GM21515 (cell line): ENCODE measurements at regions not wholly inside any gene's neighbourhood (a gene's known extent, or its start where the extent isn't known, plus 50 kb on each side); places are given as distances from the start of the nearest gene placed in this dataset.

Source experiments
- ATAC-seq: cut with Tn5 transposase; IDR thresholded peaks from one replicate; pipeline ENCODE4 v1.9.1; 2021; ENCODE audit not compliant: unreplicated experiment

DNA sequence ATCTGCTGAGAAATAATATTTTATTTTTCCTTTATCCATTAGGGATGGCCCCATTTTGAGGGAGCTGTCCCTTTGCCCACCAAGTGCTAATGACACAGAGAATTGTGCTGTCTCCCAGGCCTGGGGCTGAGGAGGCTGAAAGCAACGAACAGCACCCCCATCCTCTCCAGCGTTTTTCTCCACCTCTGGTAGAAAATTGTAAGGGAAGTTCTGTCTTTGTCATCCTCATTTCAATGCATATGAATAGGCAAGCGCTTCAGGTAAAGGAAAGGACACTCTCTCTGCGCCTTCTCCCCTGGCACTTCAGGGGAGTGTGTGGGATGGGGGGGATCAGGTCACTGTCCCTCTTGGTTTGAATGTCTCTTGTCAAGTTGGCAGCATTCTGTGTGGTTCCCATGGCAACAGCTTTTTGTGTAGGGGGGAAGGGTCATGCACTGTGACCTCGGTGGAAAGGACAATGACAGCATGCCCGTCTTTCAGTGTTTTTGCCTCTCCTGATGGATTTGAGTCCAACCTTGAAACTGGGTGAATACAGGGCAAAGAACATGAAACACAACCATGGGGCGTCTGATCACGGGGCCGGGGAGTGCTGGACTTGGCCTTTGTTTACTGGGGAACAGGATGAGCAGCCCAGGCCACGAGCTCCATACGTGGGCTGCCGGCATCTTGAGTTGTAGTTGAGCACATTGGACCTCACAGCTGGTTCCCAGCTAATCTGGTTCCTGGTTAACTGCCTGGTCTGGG lies 230.2 kb downstream of the VRK1 start:
- ATAC-seq, result no peak

GRCh38 chr14:97028382-97028781 lies 231.2 kb downstream of the VRK1 start:
- ATAC-seq, result no peak

- ATAC-seq, result no peak
Measured at GRCh38 chr14:97029800-97030199, 232.6 kb downstream of the VRK1 start.

DNA sequence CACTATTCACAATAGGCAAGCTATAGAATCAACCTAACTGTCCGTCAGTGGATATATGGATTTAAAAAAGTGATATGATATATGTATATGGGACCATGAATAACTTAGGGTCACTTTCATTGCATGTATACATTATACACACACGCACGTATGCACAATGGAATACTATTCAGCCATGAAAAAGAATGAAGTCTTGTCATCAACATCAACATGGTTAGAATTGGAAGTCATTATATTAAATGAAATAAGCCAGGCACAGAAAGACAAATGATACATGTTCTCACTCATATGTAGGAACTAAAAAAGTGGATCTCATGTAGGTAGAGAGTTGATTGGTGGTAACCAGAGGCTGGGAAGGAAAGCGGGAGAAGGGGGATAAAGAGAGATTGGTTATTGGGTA lies 234.3 kb downstream of the VRK1 start:
- ATAC-seq, result no peak

- no peak for ATAC-seq
Measured at GRCh38 chr14:97033556-97034081, 236.4 kb downstream of the VRK1 start.

DNA sequence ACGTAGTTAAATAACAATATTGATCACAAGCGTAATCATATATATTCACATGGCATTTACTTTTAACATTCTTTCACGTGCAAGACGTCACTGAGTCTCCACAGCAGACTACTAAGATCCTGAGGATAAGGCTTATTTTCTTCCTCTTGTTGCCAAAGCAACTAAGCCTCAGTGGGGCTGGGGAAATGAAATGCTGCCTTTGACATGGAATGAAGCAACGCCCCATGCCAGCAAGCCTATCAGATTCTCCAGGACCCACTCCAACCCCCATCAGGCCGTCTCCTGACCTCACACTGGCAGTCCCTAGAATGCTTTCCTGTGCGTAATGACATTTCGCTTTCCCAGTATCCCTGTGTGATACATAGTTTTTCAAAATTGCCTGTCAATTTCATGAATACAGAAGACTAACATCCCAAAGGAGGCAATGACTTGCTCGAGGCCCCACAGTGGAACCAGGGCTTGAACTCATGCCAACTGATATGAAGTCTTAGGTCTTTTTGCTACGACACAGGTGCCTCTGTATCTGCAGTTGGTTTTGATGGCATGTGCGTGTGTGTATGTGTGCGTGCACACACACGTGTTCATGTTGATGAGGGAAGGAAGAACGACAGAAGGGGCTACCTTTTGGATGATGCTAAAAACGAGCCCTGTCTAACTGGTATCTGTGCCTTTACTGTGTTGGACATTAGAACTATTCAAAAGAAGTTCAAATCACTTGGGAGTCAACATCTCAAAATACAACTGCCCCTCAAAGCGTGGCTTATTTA lies 239.1 kb downstream of the VRK1 start:
- no peak for ATAC-seq

DNA sequence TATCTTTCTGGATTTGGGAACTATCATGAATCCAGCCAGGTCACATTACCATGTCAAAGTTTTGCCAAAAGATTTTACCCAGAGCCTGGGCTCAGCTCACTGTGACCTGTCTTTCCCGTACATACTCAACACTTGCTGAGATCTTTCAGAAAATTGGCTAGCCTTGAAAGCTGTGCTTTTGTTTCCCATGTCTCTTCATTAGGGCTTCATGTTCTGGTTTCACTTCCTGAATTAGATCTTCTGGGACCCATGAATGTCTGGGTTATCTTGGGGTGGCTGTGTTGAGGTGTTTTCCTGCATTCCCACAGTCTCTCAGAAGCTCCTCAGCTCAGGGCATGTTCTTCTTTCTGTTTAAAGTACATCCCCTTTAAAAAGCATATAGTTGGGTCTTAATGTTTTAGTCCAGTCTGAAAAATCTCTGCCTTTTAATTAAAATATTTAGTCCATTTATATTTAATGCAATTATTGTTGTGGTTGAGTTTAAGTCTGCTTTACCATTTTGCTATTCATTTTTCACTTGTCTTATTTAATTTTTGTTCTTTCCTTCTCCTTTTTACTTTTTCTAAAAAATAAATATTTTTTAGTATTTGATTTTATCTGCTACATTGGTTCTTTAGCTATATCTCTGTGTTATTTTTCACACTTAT lies 242.7 kb downstream of the VRK1 start:
- no peak for ATAC-seq

- no peak for ATAC-seq
Measured at GRCh38 chr14:97046967-97047366, 249.8 kb downstream of the VRK1 start.

GRCh38 chr14:97052001-97052400 lies 254.8 kb downstream of the VRK1 start:
- ATAC-seq, result no peak

DNA sequence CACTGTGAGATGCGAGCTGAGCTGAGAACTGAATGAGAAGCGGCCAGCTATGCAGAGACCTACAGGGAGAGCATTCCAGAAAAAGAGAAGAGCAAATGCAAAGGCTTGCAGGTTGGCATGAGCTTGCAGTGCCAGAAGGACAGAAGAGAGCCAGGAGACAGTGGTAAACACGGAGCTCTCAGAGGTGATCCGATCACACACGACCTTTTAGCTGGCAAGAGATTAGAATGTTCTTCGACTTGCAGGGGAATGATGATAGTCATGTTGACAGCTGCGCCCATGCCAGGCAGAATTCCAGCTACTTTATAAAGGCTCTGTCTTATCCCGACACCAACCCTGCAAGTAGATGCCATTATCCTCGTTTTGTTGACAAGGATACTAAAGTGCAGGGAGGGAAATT lies 256.8 kb downstream of the VRK1 start:
- ATAC-seq, result no peak

DNA sequence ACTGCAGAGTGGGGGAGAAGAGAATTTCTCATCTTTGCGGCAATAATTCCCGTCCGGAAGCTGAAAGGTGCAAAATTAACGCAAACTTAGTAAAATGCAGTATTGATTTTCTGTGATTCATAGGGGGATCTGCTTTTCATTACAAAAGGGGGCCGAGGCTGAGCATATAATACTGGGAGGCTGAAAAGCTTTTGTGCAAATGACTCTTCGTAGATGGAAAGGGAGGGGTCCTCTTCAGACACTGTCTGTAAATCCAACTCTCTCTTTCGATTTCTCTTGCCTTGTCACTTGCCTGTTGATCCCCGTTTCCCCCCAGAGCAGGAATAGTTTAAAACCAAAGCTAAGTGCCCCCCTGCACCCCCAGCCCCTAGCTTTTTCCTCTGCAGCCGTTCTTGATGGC lies 258.2 kb downstream of the VRK1 start:
- no peak for ATAC-seq

- no peak for ATAC-seq
Measured at GRCh38 chr14:97056086-97056485, 258.9 kb downstream of the VRK1 start.

DNA sequence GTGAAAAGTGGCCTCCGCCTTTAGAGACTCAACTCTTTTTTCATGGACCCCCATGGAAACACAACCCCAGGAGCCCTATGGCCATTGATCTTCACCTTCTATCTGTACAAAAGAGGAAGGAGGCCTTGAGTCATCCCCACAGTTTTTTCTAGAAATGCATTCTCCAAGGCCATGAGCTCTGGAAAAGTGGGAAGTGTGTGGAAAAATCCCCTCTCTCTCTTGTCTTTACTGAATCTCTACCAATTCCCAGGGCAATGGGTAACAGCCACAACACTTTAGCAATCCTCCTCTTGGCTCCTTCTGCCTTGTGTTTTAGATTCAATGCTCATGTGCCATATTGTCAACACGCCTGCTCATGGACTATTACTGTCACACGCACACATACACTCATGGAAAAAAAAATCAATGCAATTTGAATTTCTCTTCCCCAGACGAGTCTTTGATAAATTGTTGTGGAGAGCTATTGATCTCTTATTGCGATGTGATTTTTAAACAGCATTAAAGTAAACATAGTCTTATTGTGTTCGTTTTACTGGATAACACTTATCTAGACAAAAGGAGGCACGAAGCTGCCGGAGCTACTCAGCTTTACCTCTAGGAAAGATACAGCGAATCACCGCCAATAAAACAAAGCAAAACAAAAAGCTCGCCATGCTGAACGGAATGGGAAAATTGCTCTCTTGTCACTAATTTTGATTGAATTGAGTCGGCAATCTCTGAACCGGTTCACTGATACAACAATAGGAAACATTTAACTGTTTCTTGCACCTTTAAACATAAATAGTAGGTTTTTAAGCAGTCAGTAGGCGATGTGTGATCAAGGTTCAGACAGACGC lies 260.3 kb downstream of the VRK1 start:
- ATAC-seq, result no peak

DNA sequence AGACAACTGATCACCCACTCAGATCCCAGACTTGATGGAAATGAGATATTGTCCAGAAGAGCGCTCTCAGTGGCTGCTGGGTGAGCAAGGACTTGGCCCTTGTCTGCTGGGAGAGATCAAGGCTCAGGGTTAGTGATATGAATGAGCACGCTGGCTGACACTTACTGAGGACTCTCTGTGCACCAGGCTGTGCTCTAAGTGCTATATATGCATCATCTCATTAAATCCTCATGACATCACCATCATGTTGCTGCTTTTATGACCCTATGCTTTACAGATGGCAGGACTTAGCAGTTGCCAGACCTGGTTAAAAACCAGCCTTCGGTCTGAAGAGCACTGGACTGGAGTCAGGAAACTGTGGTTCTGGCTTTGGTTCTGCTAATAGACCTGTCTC lies 260.9 kb downstream of the VRK1 start:
- ATAC-seq, result no peak

DNA sequence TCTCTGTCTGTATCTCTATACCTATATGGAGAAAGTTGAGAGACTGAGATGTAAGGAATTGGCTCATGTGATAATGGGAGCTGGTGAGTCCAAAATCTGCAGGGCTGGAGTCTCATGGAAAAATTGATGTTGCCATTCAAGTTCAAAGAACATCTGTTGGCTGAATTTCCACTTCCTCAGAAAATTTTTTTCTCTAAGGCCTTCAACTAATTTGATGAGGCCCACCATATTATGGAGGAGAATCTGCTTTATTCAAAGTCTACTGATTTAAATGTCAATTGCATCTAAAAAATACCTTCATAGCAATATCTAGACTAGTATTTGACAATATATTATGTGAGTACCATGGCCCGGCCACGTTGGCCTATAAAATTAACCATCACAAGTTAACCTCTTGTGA lies 261.4 kb downstream of the VRK1 start:
- no peak for ATAC-seq

DNA sequence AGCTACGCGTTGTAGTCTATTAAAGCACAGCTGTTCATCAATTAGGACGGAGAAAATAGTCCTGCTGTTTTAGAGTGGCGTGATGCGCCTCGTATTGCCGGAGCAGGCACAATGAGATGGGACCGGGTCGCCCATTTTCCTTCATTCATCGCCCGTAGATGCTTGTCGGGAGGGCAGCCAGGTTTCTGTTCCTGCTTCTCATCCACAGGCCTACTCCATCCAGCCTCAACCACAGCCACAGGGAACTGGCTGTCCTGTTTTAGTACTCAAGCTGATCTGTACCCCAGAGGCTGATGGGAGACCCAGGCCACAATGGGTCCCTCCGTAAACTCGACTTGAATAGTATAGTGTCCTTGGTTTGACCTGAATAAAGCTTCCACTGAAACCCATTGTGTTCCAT lies 264.0 kb downstream of the VRK1 start:
- ATAC-seq, result no peak

DNA sequence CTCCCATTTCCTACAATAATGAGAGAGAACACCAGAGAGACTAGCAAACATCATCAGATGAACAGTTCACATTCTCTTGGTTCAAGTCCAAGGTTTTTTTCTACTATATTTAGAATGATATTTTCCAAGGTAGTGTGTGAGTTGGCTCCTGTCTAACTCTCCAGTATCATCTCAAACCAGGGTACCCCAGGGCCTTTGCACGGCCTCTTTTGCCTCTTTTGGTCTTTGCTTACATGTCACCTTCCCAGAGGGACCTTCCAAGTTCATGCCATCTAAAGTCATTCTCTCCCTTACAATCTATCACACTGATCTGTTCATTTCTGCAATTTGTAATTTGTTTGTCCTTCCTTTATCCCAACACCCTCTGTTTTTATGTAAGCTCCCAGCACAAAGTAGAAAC lies 264.5 kb downstream of the VRK1 start:
- ATAC-seq, result no peak

GRCh38 chr14:97065305-97066067 lies 268.3 kb downstream of the VRK1 start:
- no peak for ATAC-seq

- ATAC-seq, result no peak
Measured at GRCh38 chr14:97066068-97066899, 269.1 kb downstream of the VRK1 start.
